ENCODE measurements at regions not wholly inside any gene's neighbourhood (a gene's known extent, or its start where the extent isn't known, plus 50 kb on each side); places are given as distances from the start of the nearest gene placed in this dataset.

DNA sequence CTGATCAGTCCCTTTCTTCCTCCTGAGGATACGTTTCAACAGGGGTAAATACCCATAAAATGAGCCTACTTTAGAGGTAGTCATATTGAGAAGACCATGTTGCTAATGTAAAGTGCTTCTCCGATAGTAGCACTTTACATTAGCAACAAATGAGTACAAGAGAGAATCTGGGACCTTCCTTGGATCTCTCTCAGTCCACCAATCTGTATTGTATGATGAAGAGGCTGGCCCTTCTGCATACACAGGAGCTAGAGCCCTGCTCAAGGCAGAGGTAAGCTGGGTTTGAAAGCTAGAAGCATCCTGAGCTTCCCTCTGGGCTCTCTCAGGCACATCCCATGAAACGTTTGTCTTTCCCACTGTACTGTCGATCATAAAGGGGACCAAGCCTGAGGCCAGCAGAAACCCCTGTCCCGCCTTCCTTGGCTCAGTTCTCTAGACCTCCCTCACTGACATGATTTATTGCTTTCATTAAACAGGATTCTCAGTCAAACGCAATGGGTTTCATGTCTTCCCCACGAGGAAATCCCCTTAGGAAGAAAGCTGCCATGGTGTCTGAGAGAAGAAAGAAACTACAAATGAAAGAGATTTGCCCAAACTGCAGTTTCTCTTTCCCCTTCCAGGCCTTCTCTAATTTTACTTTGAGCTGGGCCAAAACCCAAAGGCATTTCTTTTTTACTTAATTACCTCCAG is 62.8 kb upstream of the BCAR3 start:
- no peak for DNase-seq (ENCODE audit: low spot score)

DNA sequence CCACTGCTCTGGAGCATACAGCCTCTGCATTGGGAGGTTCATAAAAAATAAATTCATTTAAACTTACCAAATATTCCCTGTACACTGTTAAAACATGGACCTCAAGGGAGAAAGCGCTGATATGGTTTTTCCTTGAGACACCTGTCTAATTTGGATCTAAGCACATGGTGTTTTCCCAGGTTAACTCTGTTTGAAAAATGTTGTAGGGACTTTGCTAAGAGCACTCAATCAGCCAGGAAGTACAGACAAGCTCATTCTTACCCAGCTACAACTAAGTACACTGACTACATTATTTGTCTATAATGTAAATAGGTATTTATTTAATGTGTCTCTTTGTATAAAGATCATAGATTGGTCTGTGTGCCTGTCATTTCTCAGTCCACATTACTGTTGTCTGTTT is 61.8 kb upstream of the BCAR3 start:
- no peak for DNase-seq (ENCODE audit: low spot score)

DNA sequence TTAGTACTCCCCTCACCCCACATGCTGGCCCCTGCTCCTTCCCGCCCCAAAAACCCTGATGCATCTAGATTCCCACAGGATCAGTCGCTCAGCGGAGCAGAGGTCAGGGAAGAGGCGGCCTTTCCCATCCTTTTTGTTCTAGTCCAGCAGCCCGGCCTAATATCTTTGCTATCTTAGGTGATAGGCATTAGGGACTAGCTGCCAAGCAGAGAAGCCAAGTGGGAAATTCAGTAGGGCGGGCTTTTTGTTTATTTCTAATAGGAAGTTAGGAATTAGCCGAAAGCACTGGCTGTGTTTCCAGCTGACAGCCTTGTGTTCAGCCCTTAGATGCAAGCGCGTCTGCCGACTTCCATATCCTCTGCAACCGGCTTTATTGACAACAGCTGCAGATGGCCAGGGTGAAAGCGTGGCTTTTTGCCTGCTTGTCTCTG is 59.0 kb upstream of the BCAR3 start:
- DNase-seq (ENCODE audit: low spot score) = no peak

DNA sequence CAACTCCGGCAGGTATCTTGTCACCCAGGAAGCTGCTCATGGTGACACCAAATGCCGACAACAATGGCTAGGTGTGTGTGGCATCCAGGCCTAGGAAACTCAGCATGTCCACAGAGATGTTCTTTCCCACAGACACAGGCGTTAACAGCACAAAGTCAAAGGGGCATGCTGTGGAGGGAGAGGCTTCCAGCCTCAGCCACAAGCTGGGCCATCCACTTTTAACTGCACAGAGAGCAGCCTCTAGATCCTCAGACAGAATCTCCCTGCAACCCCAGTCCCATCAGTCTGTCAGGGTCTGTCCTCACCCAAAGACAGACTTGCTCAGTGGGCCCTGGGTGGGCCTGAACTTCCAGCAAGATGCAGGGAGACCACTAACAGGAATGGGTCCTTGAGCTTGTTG is 58.5 kb upstream of the BCAR3 start:
- no peak for DNase-seq (ENCODE audit: low spot score)

DNA sequence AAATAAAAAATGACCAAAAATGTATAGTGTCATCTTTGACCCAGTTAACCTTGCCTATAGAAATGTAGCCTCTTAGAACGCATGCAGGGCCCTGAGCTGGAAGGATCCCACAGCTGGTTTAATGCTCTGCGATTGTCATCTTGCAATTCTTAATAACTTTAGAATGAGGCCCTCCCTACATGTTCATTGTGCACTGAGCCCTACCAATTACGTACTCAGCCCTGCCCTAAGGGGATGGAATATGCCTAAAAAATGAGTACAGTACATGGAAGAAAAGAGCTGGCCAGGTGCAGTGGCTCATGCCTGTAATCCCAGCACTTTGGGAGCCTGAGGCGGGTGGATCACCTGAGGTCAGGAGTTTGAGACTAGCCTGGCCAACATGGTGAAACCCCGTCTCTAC is 57.8 kb upstream of the BCAR3 start:
- DNase-seq (ENCODE audit: low spot score) = no peak

DNA sequence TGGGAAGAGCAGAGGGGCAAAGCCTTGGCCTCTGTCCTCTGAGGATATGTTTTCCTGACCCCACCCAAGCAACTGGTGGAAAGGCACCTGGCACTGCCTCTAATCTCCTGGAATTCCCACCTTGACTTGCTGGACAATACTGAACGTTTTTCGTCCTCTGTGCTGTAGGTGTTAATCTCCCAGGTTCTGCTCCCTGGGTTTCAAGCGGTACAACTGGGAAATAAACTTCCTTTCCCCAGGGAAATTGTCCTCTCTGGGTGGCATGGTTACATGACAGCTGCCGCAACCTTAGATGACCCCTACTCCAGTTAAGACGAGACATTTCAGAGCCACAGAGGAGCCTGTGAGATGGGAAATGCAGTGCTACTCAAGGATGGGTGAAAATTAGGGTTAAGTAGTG is 57.3 kb upstream of the BCAR3 start:
- no peak for DNase-seq (ENCODE audit: low spot score)

DNA sequence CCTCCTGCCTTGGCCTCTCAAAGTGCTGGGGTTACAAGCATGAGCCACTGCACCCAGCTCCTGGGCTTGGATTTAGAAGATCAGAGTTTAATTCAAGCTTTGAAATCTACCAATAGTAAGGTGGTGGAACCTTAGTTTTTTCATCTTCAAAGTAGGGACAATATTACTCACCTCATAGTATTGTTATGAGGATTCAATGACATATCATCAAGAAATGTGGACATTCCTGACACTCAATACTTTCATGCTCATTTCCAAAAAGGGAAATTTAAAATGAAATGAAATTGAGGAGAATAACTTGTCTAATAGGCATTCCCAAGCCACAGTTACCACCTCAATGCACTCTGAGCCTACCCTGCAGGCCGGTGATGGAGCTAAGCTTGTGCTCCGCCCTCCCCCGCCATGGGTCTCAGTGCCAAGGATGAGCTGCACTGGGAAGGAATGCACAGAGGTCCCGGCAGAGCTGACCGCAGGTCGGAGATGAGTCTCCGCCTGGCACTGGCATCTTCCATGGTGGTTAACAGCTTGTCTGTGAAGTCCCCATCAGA is 56.5 kb upstream of the BCAR3 start:
- DNase-seq (ENCODE audit: low spot score) = no peak

DNA sequence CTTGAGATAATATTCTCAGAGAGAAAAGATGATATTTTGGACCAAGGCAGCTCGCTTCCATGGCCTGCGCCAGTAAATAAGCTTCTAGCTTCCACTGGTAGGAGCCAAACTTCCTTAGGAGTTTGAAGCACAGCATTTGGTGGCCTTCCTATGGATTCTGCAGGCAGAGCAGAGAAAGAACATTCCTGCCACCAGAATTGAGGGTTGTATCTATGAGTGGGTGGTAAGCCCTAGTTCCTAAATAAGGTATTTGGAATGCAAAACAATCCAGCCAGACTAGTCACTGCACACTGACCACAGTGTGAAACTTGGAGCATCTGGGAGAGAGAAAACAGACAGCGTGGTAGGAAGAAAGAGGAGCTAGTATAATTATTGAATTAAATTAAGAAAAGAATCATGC is 54.1 kb upstream of the BCAR3 start:
- no peak for DNase-seq (ENCODE audit: low spot score)

DNA sequence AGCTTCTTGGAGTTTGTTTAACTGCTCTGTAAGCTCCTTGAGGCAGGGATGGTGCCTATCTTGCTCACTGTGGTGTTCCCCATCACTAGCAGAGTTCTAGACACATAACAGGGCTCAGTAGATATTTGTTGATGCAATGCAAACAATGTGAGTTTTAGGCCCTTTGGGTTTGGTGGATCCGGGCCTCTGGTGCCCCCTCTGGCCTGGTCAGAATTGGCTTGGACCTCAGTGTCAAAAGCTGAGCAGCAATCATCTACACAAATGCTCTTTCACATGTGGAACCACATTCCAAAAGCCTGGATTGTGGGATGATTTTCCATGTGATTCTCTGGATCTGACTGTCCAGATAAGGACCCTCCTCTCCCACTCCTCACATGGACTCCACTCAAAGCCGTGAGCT is 53.4 kb upstream of the BCAR3 start:
- no peak for DNase-seq (ENCODE audit: low spot score)

DNA sequence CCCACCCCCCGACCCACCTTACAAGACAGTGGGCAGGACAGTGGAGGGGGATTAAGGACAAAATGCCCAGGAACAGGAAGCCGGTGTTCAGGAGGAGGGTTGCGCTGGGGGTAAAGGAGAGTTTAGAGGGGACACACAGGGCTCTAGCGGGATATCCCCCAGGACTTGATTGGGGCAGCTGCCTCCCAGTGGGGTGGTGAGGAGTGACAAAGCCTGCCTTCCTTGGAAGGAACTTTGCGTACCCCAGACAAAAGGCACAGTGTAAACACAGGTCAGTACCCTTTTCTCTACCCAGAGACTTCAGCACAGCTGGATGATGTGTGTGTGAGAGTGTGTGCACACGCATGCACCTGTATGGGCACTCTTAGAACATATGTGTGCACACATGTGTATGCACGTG is 51.7 kb upstream of the BCAR3 start:
- DNase-seq (ENCODE audit: low spot score) = no peak

DNA sequence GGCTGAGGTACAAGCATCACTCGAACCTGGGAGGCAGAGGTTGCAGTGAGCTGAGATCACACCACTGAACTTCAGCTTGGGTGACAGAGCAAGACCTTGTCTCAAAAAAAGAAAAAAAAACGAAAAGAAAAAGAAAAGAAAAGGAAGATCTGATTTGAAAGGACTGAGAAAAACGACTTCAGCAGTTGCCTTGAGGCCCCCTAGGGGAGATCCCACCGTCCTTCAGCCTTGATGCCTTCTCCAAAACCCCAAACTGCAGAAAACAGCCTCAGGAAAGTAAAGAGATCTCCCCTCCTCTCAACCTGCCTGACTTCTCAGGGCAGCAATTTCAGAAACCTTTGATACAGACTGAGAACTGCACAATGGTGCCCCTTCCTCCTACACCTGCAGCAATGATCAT is 50.9 kb upstream of the BCAR3 start:
- DNase-seq (ENCODE audit: low spot score) = no peak
